Endodermal cell (in vitro differentiated cells): ENCODE measurements at regions not wholly inside any gene's neighbourhood (a gene's known extent, or its start where the extent isn't known, plus 50 kb on each side); places are given as distances from the start of the nearest gene placed in this dataset.

ENCODE experiments used
- DNase-seq: peaks from one replicate; pipeline ENCODE4 v3.0.0-alpha.2; 2017
- H3K27ac ChIP-seq: 2 replicates; pipeline ENCODE4 v1.5.1; 2013; ENCODE audit warnings: mild to moderate bottlenecking, low read depth, low read length, moderate library complexity
- H3K27me3 ChIP-seq: 2 replicates; pipeline ENCODE4 v1.6.1; 2013; ENCODE audit warnings: mild to moderate bottlenecking, low read length, moderate library complexity; ENCODE audit not compliant: insufficient read depth, control insufficient read depth, poor library complexity, severe bottlenecking
- H3K36me3 ChIP-seq: 2 replicates; pipeline ENCODE4 v1.7.0; 2013; ENCODE audit warnings: mild to moderate bottlenecking, low read length, moderate library complexity; ENCODE audit not compliant: control insufficient read depth, insufficient read depth
- H3K4me1 ChIP-seq: one replicate; pipeline ENCODE4 v1.7.0; 2013; ENCODE audit warnings: low read length; ENCODE audit not compliant: control insufficient read depth, insufficient read depth
- H3K4me3 ChIP-seq: 2 replicates; pipeline ENCODE4 v1.5.1; 2013; ENCODE audit warnings: mild to moderate bottlenecking, low read length, moderate library complexity
- H3K9ac ChIP-seq: 2 replicates; pipeline ENCODE4 v1.6.1; 2013; ENCODE audit warnings: mild to moderate bottlenecking, low read length, moderate library complexity; ENCODE audit not compliant: poor library complexity, severe bottlenecking; ENCODE audit errors: extremely low read depth
- H3K9me3 ChIP-seq: 2 replicates; pipeline ENCODE4 v1.6.1; 2013; ENCODE audit warnings: mild to moderate bottlenecking, low read length, moderate library complexity; ENCODE audit not compliant: control insufficient read depth
- H3K27ac Mint-ChIP-seq: 2 replicates; pipeline ENCODE4 v1.8.0; 2020; ENCODE audit warnings: mixed read lengths
- H3K27me3 Mint-ChIP-seq: 2 replicates; pipeline ENCODE4 v1.8.0; 2021; ENCODE audit warnings: mild to moderate bottlenecking, mixed read lengths; ENCODE audit not compliant: insufficient read depth
- H3K36me3 Mint-ChIP-seq: 2 replicates; pipeline ENCODE4 v1.8.0; 2020; ENCODE audit warnings: low read depth, mixed read lengths
- H3K4me1 Mint-ChIP-seq: 2 replicates; pipeline ENCODE4 v1.8.0; 2020; ENCODE audit warnings: mixed read lengths
- H3K4me3 Mint-ChIP-seq: 2 replicates; pipeline ENCODE4 v1.8.0; 2020; ENCODE audit warnings: mild to moderate bottlenecking, moderate library complexity, mixed read lengths
- H3K9me3 Mint-ChIP-seq: 2 replicates; pipeline ENCODE4 v1.8.0; 2020; ENCODE audit warnings: mild to moderate bottlenecking, mixed read lengths
- CTCF ChIP-seq: fragments of 200-600 bp; sonication (generic); conservative IDR thresholded peaks from 2 replicates; pipeline ENCODE4 v1.5.0; 2021; ENCODE audit warnings: antibody characterized with exemption, mild to moderate bottlenecking
- WGBS, 2 experiments: methylation state at CpG; one replicate each; pipeline versions ENCODE4 v1.1.5 to v1.1.7; 2013; ENCODE audit warnings: missing lambda C conversion rate in 2 of 2, mixed read lengths in 1 of 2; ENCODE audit not compliant: insufficient coverage in 1 of 2, insufficient read length in 1 of 2; 5-methylcytosine and 5-hydroxymethylcytosine counted together

GRCh38 chrX:148268673-148269072 is 231.7 kb upstream of the AFF2 start:
- Mint-ChIP-seq H3K27ac (no peak overlapping the region), H3K4me1 (no peaks in the 10 kb centered on the region), H3K4me3 (no peak overlapping the region), H3K36me3 (no peaks in the 10 kb centered on the region), H3K27me3 (no peaks in the 10 kb centered on the region), H3K9me3 (peaks cover 27% of the 10 kb centered on the region)
- no peak for DNase-seq
- H3K4me1 ChIP-seq = no peaks in the 10 kb centered on the region
- H3K36me3 ChIP-seq = no peaks in the 10 kb centered on the region
- H3K9ac ChIP-seq = no peak overlapping the region
- H3K27me3 ChIP-seq = no peaks in the 10 kb centered on the region
- H3K4me3 ChIP-seq = no peak overlapping the region
- TF ChIP-seq CTCF = no peak
- H3K9me3 ChIP-seq = no peaks in the 10 kb centered on the region
- no CpG with 5 or more reads among the region's 1 CpG for WGBS, 2 experiments
- no peak overlapping the region for H3K27ac ChIP-seq

- WGBS, 2 experiments = 96 to 100% methylated on average over 2 to 3 of the region's 3 CpGs
- no peak overlapping the region for H3K27ac Mint-ChIP-seq
- peaks cover 30% of the 10 kb centered on the region for H3K9me3 Mint-ChIP-seq
- Histone ChIP-seq H3K27ac (no peak overlapping the region), H3K9ac (no peak overlapping the region), H3K4me3 (no peak overlapping the region), H3K27me3 (no peaks in the 10 kb centered on the region), H3K36me3 (no peaks in the 10 kb centered on the region), H3K4me1 (no peaks in the 10 kb centered on the region), H3K9me3 (no peaks in the 10 kb centered on the region)
- no peaks in the 10 kb centered on the region for H3K36me3 Mint-ChIP-seq
- DNase-seq = no peak
- no peak overlapping the region for H3K4me3 Mint-ChIP-seq
- H3K27me3 Mint-ChIP-seq = no peaks in the 10 kb centered on the region
- no peaks in the 10 kb centered on the region for H3K4me1 Mint-ChIP-seq
- no peak for TF ChIP-seq CTCF
Measured at GRCh38 chrX:148269513-148269912, 230.9 kb upstream of the AFF2 start.

- TF ChIP-seq CTCF = no peak
- Mint-ChIP-seq H3K36me3 (peaks cover 2% of the 10 kb centered on the region), H3K4me1 (no peaks in the 10 kb centered on the region), H3K9me3 (peaks cover 35% of the 10 kb centered on the region), H3K4me3 (no peak overlapping the region), H3K27ac (no peak overlapping the region), H3K27me3 (no peaks in the 10 kb centered on the region)
- H3K4me1 ChIP-seq = no peaks in the 10 kb centered on the region
- no peak overlapping the region for H3K4me3 ChIP-seq
- H3K27ac ChIP-seq = no peak overlapping the region
- H3K36me3 ChIP-seq = no peaks in the 10 kb centered on the region
- no peak overlapping the region for H3K9ac ChIP-seq
- no peaks in the 10 kb centered on the region for H3K9me3 ChIP-seq
- 93% methylated on average over 1 of the region's 2 CpGs; no CpG with 5 or more reads in 1 of the 2 experiments for WGBS, 2 experiments
- no peak for DNase-seq
- no peaks in the 10 kb centered on the region for H3K27me3 ChIP-seq
Measured at GRCh38 chrX:148270499-148270898, 229.9 kb upstream of the AFF2 start.
